NT2/D1 (cell line): ENCODE measurements at regions not wholly inside any gene's neighbourhood (a gene's known extent, or its start where the extent isn't known, plus 50 kb on each side); places are given as distances from the start of the nearest gene placed in this dataset.

Source experiments
- SUZ12 ChIP-seq: IDR thresholded peaks from 2 replicates; pipeline ENCODE4 v1.6.1; 2011; ENCODE audit not compliant: insufficient read length, insufficient read depth; ENCODE audit errors: extremely low read depth
- ZNF274 ChIP-seq: IDR thresholded peaks from 2 replicates; pipeline ENCODE4 v1.6.1; 2011; ENCODE audit warnings: mild to moderate bottlenecking, low read depth, low read length

DNA sequence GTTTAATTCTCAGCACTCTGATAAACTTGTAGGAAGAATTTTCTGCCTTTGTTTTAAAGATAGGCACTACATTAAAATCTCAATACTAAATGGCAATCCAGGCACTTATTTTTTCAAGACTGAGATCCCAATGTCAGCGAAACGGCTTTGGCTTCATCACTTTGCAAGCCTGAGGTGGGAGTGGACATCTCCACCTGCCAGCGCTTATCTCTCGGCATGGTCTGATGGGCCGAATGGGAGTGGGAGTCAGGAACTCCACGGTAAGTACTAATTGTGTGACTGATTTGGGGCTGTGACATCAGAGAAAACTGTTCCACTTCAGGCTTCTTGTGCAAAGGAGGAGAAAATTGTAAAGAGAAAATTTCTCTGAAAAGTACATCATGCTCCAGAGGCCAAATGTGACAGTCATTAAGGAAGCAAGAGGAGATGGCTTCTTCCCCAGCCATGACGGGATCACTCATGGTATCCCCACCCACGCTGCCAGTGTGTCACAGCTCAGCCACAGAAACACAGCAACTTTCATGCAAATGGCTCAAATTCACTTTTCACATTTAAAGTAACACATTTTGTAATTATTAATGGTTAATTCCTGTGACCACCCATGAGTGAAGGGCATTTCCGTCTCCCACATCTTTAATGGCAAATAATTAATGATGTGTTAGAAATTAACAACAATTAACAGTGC, 385.5 kb upstream of the HNRNPA3 start:
- TF ChIP-seq SUZ12 (no peak), ZNF274 (no peak)
